Panc1 (cell line): ENCODE measurements at regions not wholly inside any gene's neighbourhood (a gene's known extent, or its start where the extent isn't known, plus 50 kb on each side); places are given as distances from the start of the nearest gene placed in this dataset.

Source experiments
- ATAC-seq: fragments of 200-7000 bp; cut with Tn5 transposase; 2 replicates; pipeline ENCODE4 v1.9.1; 2020; ENCODE audit warnings: mild to moderate bottlenecking, moderate library complexity
- BruUV-seq: library from RNA; stranded (reverse); fragments of 400-500 nt; replicated peaks from 2 replicates; lab custom pipeline; 2021; lab: Mats Ljungman, UMichigan
- CTCF ChIA-PET: fragments of 300-600 bp; sonication (Branson Sonifier 250); formaldehyde crosslinking; loops from one replicate; lab custom pipeline; 2022; ENCODE audit warnings: antibody characterized with exemption; lab: Charles Lee
- POLR2A ChIA-PET: fragments of 300-600 bp; sonication (Branson Sonifier 250); formaldehyde crosslinking; loops from one replicate; lab custom pipeline; 2022; ENCODE audit warnings: antibody characterized with exemption; lab: Charles Lee
- DNase-seq: peaks from one replicate; pipeline ENCODE4 v3.0.0-alpha.2; 2010; ENCODE audit warnings: low read depth, low spot score
- H3K27ac ChIP-seq: 2 replicates; pipeline ENCODE4 v1.5.1; 2011; ENCODE audit warnings: mild to moderate bottlenecking, low read length, inconsistent platforms
- H3K27me3 ChIP-seq: fragments of 200-500 bp; sonication (Bioruptor generic); 2 replicates; pipeline ENCODE4 v1.6.0; 2014; ENCODE audit warnings: low read length, inconsistent platforms; ENCODE audit not compliant: control insufficient read depth, insufficient read depth
- H3K36me3 ChIP-seq: fragments of 200-500 bp; sonication (Bioruptor generic); 2 replicates; pipeline ENCODE4 v1.5.1; 2014; ENCODE audit warnings: inconsistent platforms, mild to moderate bottlenecking, low read length, moderate library complexity; ENCODE audit not compliant: control insufficient read depth, insufficient read depth
- H3K4me1 ChIP-seq: 2 replicates; pipeline ENCODE4 v1.5.1; 2011; ENCODE audit warnings: inconsistent platforms, mild to moderate bottlenecking, low read length, moderate library complexity; ENCODE audit not compliant: control insufficient read depth, insufficient read depth
- H3K4me3 ChIP-seq, 2 experiments: 2 replicates each; pipeline ENCODE4 v1.5.1; 2011 to 2012; ENCODE audit warnings: low read depth in 2 of 2, low read length in 2 of 2, mild to moderate bottlenecking in 2 of 2, inconsistent platforms in 1 of 2, moderate library complexity in 1 of 2
- H3K9me3 ChIP-seq: fragments of 200-500 bp; sonication (Bioruptor generic); 2 replicates; pipeline ENCODE4 v1.5.1; 2014; ENCODE audit warnings: low read depth, mild to moderate bottlenecking, inconsistent platforms, low read length, moderate library complexity; ENCODE audit not compliant: control insufficient read depth, insufficient read depth
- POLR2AphosphoS5 ChIP-seq: IDR thresholded peaks from 2 replicates; pipeline ENCODE4 v1.6.1; 2012; ENCODE audit warnings: mild to moderate bottlenecking, low read depth, low read length, moderate library complexity
- SIN3A ChIP-seq: IDR thresholded peaks from 2 replicates; pipeline ENCODE4 v1.6.1; 2012; ENCODE audit warnings: low read depth, mild to moderate bottlenecking, low read length, moderate library complexity, borderline replicate concordance; ENCODE audit not compliant: insufficient read depth
- TCF7L2 ChIP-seq: IDR thresholded peaks from 2 replicates; pipeline ENCODE4 v1.6.1; 2011; ENCODE audit warnings: mild to moderate bottlenecking, low read depth, low read length, inconsistent platforms
- in situ Hi-C: cut with HindIII; loops from 2 replicates; pipeline ENCODE4 v1.10.0; 2016; ENCODE audit warnings: low sequenced_read_pairs, low pct_unique_long_range_greater_than_20kb
- intact Hi-C: fragments of 100-400 bp; cut with micrococcal nuclease; formaldehyde crosslinking; loops from one replicate; pipeline ENCODE4 v1.10.0; 2022; ENCODE audit not compliant: unreplicated experiment
- TF ChIP-seq, protein P1 (sequence below), 2 experiments: IDR thresholded peaks; 2 replicates each; pipeline ENCODE4 v1.6.1; 2011 to 2012; ENCODE audit warnings: low read depth in 2 of 2, control low read depth in 1 of 2, low read length in 1 of 2, mild to moderate bottlenecking in 1 of 2, moderate library complexity in 1 of 2; ENCODE audit not compliant: insufficient read depth in 1 of 2
- TF ChIP-seq, protein P2 (sequence below): fragments of 450-650 bp; IDR thresholded peaks from 2 replicates; pipeline ENCODE4 v1.5.1; 2017; ENCODE audit warnings: mild to moderate bottlenecking

DNA sequence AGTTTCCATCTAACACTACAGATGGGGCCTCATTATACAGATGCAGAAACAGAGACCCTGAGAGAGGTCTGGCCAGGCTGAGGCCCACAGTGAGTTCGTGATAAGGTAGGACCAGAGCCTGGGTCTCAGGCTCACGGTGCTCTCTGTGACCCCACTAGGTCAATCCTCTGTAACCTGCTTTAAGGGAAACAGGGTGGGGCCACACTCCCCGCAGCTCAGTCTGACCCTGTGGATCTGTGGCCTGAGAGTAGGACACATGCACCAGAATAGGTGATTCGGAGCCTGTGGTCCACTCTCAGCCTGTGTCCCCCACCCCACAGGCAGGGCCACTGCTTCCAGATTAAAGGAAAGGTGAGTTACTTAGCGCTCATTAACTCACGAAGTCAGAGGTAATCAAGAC lies 137.8 kb upstream of the FAM20C start:
- ChIA-PET CTCF (no interaction called here), POLR2A (no interaction called here)
- ATAC-seq (no peak), DNase-seq (no peak)
- H3K9me3 ChIP-seq: no peaks in the 10 kb centered on the region
- no peaks in the 10 kb centered on the region for H3K4me1 ChIP-seq
- intact Hi-C loops (no loop called here), in situ Hi-C loops (no loop called here)
- no peak for TF ChIP-seq POLR2AphosphoS5
- TF ChIP-seq TCF7L2: no peak
- TF ChIP-seq, protein P1, sequence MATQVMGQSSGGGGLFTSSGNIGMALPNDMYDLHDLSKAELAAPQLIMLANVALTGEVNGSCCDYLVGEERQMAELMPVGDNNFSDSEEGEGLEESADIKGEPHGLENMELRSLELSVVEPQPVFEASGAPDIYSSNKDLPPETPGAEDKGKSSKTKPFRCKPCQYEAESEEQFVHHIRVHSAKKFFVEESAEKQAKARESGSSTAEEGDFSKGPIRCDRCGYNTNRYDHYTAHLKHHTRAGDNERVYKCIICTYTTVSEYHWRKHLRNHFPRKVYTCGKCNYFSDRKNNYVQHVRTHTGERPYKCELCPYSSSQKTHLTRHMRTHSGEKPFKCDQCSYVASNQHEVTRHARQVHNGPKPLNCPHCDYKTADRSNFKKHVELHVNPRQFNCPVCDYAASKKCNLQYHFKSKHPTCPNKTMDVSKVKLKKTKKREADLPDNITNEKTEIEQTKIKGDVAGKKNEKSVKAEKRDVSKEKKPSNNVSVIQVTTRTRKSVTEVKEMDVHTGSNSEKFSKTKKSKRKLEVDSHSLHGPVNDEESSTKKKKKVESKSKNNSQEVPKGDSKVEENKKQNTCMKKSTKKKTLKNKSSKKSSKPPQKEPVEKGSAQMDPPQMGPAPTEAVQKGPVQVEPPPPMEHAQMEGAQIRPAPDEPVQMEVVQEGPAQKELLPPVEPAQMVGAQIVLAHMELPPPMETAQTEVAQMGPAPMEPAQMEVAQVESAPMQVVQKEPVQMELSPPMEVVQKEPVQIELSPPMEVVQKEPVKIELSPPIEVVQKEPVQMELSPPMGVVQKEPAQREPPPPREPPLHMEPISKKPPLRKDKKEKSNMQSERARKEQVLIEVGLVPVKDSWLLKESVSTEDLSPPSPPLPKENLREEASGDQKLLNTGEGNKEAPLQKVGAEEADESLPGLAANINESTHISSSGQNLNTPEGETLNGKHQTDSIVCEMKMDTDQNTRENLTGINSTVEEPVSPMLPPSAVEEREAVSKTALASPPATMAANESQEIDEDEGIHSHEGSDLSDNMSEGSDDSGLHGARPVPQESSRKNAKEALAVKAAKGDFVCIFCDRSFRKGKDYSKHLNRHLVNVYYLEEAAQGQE (IDR thresholded peaks at IDR 0.05; ENCODE audit: insufficient read depth in 1 of 2, low read depth in 2 of 2, low read length in 1 of 2): no peak
- H3K36me3 ChIP-seq: no peaks in the 10 kb centered on the region
- BruUV-seq: no TSS peak
- no peak overlapping the region for H3K4me3 ChIP-seq
- H3K27ac ChIP-seq: no peak overlapping the region
- peaks cover 6% of the 10 kb centered on the region; the same call in 1 of the 2 replicates for H3K27me3 ChIP-seq

DNA sequence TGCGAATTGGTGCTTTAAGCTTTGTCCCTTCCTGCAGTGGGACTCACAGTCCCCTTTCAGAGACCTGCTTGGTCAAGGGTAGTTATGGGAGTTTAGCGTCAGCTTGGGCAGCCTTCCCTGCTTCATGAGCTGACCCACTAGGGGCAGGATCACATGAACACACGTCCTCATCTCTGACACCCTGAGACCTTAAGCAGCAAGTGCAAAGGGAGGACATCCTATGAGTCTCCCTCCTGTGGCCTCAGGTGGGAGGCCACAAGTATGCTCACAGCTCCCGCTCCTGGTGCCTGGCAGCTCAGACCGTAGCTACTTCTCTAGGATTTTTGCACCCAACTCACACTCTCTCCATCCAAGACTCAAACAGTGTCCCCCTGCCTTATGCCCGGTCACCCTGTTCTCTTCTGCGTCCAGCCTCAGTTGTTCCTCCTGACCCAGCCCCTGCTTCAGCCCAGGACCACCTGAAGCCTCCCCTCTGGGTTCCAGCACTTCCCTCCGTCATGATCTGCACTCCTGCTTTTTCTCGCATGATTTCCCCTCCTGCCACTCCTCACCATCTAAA lies 136.6 kb upstream of the FAM20C start:
- Histone ChIP-seq H3K4me3 (no peak overlapping the region), H3K4me1 (no peaks in the 10 kb centered on the region), H3K27me3 (peaks cover 7% of the 10 kb centered on the region; the same call in 1 of the 2 replicates), H3K27ac (no peak overlapping the region), H3K36me3 (no peaks in the 10 kb centered on the region), H3K9me3 (no peaks in the 10 kb centered on the region)
- intact Hi-C loops (no loop called here), in situ Hi-C loops (no loop called here)
- no TSS peak for BruUV-seq
- ChIA-PET CTCF (interaction anchor here (1.3 kb wide), 1 partner anchor 8 kb away, joined by 3 read pairs; no protein-coding TSS in a partner anchor), POLR2A (no interaction called here)
- DNase-seq: no peak
- no peak for TF ChIP-seq SIN3A
- no peak for ATAC-seq

DNA sequence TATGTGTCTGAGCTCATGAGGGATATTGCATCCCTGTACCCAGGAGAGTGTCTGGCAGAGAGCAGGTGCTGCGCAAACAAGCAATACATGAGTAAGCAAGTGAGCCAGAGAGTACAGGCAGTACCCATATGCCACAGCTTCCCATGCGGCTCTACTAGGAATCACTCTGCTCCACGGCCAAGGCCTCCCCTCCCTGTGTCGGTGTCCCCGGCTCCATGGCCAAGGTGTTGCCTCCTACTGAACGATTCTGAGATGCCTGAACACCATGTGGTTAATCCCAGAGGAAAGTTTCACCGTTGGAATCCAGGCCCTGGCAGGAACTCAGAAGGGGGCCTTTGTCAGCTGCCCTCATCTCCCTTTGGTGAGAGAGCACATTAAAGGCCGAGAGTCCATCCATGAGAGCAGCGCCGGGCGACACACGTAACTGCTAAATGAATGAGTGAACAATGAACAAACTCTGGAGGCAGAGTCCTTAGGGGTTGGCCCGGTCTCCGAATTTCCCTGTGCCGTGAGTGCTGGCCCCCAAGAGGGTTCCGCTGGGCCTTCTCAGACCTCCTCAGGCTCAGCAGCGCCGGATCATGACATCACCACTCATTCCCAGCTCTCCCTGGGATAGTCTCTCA lies 136.0 kb upstream of the FAM20C start:
- DNase-seq: no peak
- H3K27ac ChIP-seq: no peak overlapping the region
- intact Hi-C loops: no loop called here
- H3K27me3 ChIP-seq: peaks cover 7% of the 10 kb centered on the region; the same call in 1 of the 2 replicates
- POLR2A ChIA-PET: no interaction called here
- no TSS peak for BruUV-seq
- H3K36me3 ChIP-seq: no peaks in the 10 kb centered on the region
- CTCF ChIA-PET: interaction anchor here (1.3 kb wide), 1 partner anchor 8 kb away, joined by 3 read pairs; no protein-coding TSS in a partner anchor
- TF ChIP-seq POLR2AphosphoS5 (no peak), SIN3A (no peak), TCF7L2 (no peak)
- TF ChIP-seq, protein P2, sequence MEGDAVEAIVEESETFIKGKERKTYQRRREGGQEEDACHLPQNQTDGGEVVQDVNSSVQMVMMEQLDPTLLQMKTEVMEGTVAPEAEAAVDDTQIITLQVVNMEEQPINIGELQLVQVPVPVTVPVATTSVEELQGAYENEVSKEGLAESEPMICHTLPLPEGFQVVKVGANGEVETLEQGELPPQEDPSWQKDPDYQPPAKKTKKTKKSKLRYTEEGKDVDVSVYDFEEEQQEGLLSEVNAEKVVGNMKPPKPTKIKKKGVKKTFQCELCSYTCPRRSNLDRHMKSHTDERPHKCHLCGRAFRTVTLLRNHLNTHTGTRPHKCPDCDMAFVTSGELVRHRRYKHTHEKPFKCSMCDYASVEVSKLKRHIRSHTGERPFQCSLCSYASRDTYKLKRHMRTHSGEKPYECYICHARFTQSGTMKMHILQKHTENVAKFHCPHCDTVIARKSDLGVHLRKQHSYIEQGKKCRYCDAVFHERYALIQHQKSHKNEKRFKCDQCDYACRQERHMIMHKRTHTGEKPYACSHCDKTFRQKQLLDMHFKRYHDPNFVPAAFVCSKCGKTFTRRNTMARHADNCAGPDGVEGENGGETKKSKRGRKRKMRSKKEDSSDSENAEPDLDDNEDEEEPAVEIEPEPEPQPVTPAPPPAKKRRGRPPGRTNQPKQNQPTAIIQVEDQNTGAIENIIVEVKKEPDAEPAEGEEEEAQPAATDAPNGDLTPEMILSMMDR: no peak
- TF ChIP-seq, protein P1 (IDR thresholded peaks at IDR 0.05; ENCODE audit: insufficient read depth in 1 of 2, low read depth in 2 of 2, low read length in 1 of 2): no peak
- in situ Hi-C loops: no loop called here
- no peak for ATAC-seq
- no peak overlapping the region for H3K4me3 ChIP-seq
- H3K9me3 ChIP-seq: no peaks in the 10 kb centered on the region
- no peaks in the 10 kb centered on the region for H3K4me1 ChIP-seq
